Heart left ventricle (tissue), 13 donors: ENCODE measurements at regions not wholly inside any gene's neighbourhood (a gene's known extent, or its start where the extent isn't known, plus 50 kb on each side); places are given as distances from the start of the nearest gene placed in this dataset.

ENCODE experiments used
- POLR2A ChIP-seq, 2 donors: fragments of 450-650 bp; IDR thresholded peaks; one replicate each; pipeline ENCODE4 v1.6.1; 2017; ENCODE audit warnings: antibody characterized with exemption in 2 of 2, mild to moderate bottlenecking in 2 of 2, moderate library complexity in 2 of 2
- TF ChIP-seq, protein P1 (sequence below), 12 donors: fragments of 200-600 bp; sonication (generic) in 4 of 12; IDR thresholded peaks; one replicate each; pipeline versions ENCODE4 v1.5.0 to v1.8.0; 2018 to 2022; ENCODE audit warnings: antibody characterized with exemption in 12 of 12, mild to moderate bottlenecking in 5 of 12
- donor health status: ischemic (EF 13 %, LVEDD 7.1; RV severe dilation, severe dysfunction).
- donor health status: DM: no; HTN: yes; CAD: no.
- donor health status: DM: no; HTN: no; CAD: no.
- donor health status: ischemic (EF 25% LVEDD 6.9; RV normal size, moderate dysfunction).
- donor health status: ischemic (EF 25% LVEDD 5.7; RV mildly dilated, moderate dysfunction).
- donor health status: ischemic (EF 35%, LVEDD 5.7; RV mildly dilated, moderate dysfunction).
- donor health status: nonischemic (EF 11% LVEDD 7.7; RV severe dilation, severe dysfunction).
- donor health status: DM: yes; HTN: yes; CAD: no.
- donor health status: PGD.
- donor health status: ischemic (EF 29% LVEDD 5.4; RV normal size, mild dysfunction).
- donor health status: nonischemic (EF 23%, LVEDD 6.1; RV moderate dilation, normal function).

- TF ChIP-seq POLR2A (IDR thresholded peaks at IDR 0.05), result no peak
- TF ChIP-seq, protein P1, sequence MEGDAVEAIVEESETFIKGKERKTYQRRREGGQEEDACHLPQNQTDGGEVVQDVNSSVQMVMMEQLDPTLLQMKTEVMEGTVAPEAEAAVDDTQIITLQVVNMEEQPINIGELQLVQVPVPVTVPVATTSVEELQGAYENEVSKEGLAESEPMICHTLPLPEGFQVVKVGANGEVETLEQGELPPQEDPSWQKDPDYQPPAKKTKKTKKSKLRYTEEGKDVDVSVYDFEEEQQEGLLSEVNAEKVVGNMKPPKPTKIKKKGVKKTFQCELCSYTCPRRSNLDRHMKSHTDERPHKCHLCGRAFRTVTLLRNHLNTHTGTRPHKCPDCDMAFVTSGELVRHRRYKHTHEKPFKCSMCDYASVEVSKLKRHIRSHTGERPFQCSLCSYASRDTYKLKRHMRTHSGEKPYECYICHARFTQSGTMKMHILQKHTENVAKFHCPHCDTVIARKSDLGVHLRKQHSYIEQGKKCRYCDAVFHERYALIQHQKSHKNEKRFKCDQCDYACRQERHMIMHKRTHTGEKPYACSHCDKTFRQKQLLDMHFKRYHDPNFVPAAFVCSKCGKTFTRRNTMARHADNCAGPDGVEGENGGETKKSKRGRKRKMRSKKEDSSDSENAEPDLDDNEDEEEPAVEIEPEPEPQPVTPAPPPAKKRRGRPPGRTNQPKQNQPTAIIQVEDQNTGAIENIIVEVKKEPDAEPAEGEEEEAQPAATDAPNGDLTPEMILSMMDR (IDR thresholded peaks at IDR 0.05), result no peak
Observed at GRCh38 chr13:74530011-74530410, 395.8 kb upstream of the KLF12 start.
